Right atrium auricular region (tissue), 2 donors: ENCODE measurements at regions not wholly inside any gene's neighbourhood (a gene's known extent, or its start where the extent isn't known, plus 50 kb on each side); places are given as distances from the start of the nearest gene placed in this dataset.

Experiments
- DNase-seq: peaks from one replicate; pipeline ENCODE4 v3.0.0-alpha.2; 2019; ENCODE audit warnings: low spot score
- H3K27ac ChIP-seq, 2 donors: fragments of 200-600 bp; sonication (generic); 1 replicate in 1 of 2; 2 replicates in 1 of 2; pipeline ENCODE4 v1.5.1; 2016 to 2019
- H3K27me3 ChIP-seq, 2 donors: fragments of 200-600 bp; sonication (generic); one replicate each; pipeline versions ENCODE4 v1.5.1 to v1.6.0; 2017 to 2019
- H3K36me3 ChIP-seq: fragments of 200-600 bp; sonication (generic); one replicate; pipeline ENCODE4 v1.5.1; 2016
- H3K4me1 ChIP-seq, 2 donors: fragments of 200-600 bp; sonication (generic); one replicate each; pipeline versions ENCODE4 v1.5.1 to v1.6.0; 2017 to 2019
- H3K4me3 ChIP-seq, 2 donors: fragments of 200-600 bp; sonication (generic); 1 replicate in 1 of 2; 2 replicates in 1 of 2; pipeline ENCODE4 v1.5.1; 2017 to 2019; ENCODE audit warnings: mild to moderate bottlenecking in 1 of 2, moderate library complexity in 1 of 2
- H3K9me3 ChIP-seq, 2 donors: fragments of 200-600 bp; sonication (generic); one replicate each; pipeline ENCODE4 v1.5.1; 2019
- TF ChIP-seq, protein P1 (sequence below), 2 donors: fragments of 200-600 bp; sonication (generic); IDR thresholded peaks; one replicate each; pipeline ENCODE4 v1.5.1; 2019; ENCODE audit warnings: antibody characterized with exemption in 2 of 2

- DNase-seq, result no peak
- H3K4me1 ChIP-seq, result peaks cover 0 to 12% of the 10 kb centered on the region in 2 donors
- H3K4me3 ChIP-seq, result no peak overlapping the region
- TF ChIP-seq, protein P1, sequence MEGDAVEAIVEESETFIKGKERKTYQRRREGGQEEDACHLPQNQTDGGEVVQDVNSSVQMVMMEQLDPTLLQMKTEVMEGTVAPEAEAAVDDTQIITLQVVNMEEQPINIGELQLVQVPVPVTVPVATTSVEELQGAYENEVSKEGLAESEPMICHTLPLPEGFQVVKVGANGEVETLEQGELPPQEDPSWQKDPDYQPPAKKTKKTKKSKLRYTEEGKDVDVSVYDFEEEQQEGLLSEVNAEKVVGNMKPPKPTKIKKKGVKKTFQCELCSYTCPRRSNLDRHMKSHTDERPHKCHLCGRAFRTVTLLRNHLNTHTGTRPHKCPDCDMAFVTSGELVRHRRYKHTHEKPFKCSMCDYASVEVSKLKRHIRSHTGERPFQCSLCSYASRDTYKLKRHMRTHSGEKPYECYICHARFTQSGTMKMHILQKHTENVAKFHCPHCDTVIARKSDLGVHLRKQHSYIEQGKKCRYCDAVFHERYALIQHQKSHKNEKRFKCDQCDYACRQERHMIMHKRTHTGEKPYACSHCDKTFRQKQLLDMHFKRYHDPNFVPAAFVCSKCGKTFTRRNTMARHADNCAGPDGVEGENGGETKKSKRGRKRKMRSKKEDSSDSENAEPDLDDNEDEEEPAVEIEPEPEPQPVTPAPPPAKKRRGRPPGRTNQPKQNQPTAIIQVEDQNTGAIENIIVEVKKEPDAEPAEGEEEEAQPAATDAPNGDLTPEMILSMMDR (IDR thresholded peaks at IDR 0.05), result no peak
- H3K36me3 ChIP-seq, result no peaks in the 10 kb centered on the region
- no peaks in the 10 kb centered on the region for H3K27me3 ChIP-seq
- H3K27ac ChIP-seq, result no peak overlapping the region
- H3K9me3 ChIP-seq, result no peaks in the 10 kb centered on the region
Observed at GRCh38 chr5:68707575-68707974, 386.2 kb upstream of the SLC30A5 start.

GRCh38 chr5:68708156-68708841 lies 385.5 kb upstream of the SLC30A5 start:
- Histone ChIP-seq H3K27ac (peak overlapping the region in 1 of 2 donors; percentile 62), H3K36me3 (no peaks in the 10 kb centered on the region), H3K27me3 (no peaks in the 10 kb centered on the region), H3K9me3 (no peaks in the 10 kb centered on the region), H3K4me3 (no peak overlapping the region), H3K4me1 (peaks cover 0 to 12% of the 10 kb centered on the region in 2 donors)
- TF ChIP-seq, protein P1 (IDR thresholded peaks at IDR 0.05), result no peak
- no peak for DNase-seq

DNA sequence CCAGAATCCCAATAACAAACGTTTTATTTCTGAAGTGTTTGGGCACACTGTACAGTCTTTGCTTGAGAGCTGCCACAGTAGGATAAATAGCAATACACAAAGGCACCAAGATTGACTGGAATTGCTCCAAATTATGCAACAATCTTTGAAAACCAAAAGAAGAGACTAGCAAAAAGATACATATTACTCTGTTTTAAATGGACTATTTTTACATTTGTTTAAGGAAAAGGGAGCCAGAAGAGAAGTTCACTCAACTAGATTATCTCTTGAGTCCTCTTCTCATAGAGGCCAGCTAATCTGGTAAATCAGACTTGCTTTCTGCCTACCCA lies 385.0 kb upstream of the SLC30A5 start:
- DNase-seq, result no peak
- H3K36me3 ChIP-seq, result no peaks in the 10 kb centered on the region
- H3K4me1 ChIP-seq, result peaks cover 0 to 12% of the 10 kb centered on the region in 2 donors
- no peaks in the 10 kb centered on the region for H3K9me3 ChIP-seq
- TF ChIP-seq, protein P1 (IDR thresholded peaks at IDR 0.05), result no peak
- no peak overlapping the region for H3K4me3 ChIP-seq
- H3K27me3 ChIP-seq, result no peaks in the 10 kb centered on the region
- H3K27ac ChIP-seq, result peak overlapping the region; percentile 22 to 62

DNA sequence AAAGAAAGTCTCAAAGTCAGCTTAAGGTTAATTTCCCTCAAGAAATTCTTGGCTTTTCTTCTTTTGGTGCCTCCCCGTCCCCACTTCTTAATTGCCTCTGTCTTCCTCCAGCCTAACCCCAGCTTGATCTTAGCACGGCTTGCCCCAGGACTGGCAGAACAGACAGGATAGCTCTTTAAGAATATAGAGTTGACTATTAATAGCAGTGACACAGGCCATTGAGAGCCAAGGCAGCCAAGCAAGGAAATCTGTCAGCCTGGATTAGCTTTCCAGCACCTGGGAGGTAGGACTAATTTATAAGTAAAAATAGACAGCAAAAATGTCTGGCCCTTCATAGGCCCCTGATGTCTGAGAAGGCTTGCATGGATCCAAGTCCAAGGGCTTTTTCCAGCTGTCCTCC lies 384.6 kb upstream of the SLC30A5 start:
- H3K9me3 ChIP-seq, result no peaks in the 10 kb centered on the region
- TF ChIP-seq, protein P1 (IDR thresholded peaks at IDR 0.05), result no peak
- H3K4me1 ChIP-seq, result peaks cover 0 to 12% of the 10 kb centered on the region in 2 donors
- DNase-seq, result no peak
- H3K27me3 ChIP-seq, result no peaks in the 10 kb centered on the region
- H3K27ac ChIP-seq, result peak overlapping the region; percentile 22 to 62
- H3K4me3 ChIP-seq, result no peak overlapping the region
- H3K36me3 ChIP-seq, result no peaks in the 10 kb centered on the region

DNA sequence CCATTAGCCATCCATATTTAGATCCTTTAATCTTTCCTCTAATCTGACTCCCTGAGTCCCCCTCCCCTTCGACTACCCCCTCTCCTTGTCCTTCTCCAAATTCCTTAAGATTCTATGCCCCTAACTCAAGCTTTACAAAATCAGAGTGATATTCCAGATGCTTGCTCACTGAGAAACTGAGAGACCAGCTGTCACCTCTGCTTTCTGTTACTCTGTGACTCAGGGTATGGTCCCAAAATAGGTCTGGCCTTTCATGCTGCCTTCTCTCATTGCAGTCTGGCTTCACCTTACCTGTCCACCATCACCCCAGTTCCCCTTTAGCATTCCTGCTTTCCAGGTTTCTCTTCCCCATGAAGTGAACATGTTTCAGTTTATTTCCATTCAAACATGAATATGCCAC lies 383.3 kb upstream of the SLC30A5 start:
- Histone ChIP-seq H3K9me3 (no peaks in the 10 kb centered on the region), H3K27me3 (no peaks in the 10 kb centered on the region), H3K4me3 (no peak overlapping the region), H3K4me1 (peaks cover 0 to 12% of the 10 kb centered on the region in 2 donors), H3K27ac (peak overlapping the region in 1 of 2 donors; percentile 62), H3K36me3 (no peaks in the 10 kb centered on the region)
- TF ChIP-seq, protein P1 (IDR thresholded peaks at IDR 0.05), result no peak
- DNase-seq, result no peak
